ENCODE measurements at regions not wholly inside any gene's neighbourhood (a gene's known extent, or its start where the extent isn't known, plus 50 kb on each side); places are given as distances from the start of the nearest gene placed in this dataset.

- 71% methylated on average over 2 of the region's 4 CpGs for WGBS (ENCODE audit: insufficient coverage)
- no peaks in the 10 kb centered on the region for H3K36me3 ChIP-seq (ENCODE audit: control insufficient read depth, insufficient read depth, low read length)
- H3K27me3 ChIP-seq (ENCODE audit: control insufficient read depth, insufficient read depth, low read length), result no peaks in the 10 kb centered on the region
- H3K4me1 ChIP-seq (ENCODE audit: control insufficient read depth, insufficient read depth, low read length), result no peaks in the 10 kb centered on the region
- H3K9me3 ChIP-seq (ENCODE audit: control insufficient read depth, insufficient read depth, low read length), result peaks cover 6% of the 10 kb centered on the region
- no peak overlapping the region for H3K27ac ChIP-seq (ENCODE audit: low read depth, low read length)
- H3K4me3 ChIP-seq (ENCODE audit: low read depth, low read length), result no peak overlapping the region
- DNase-seq (ENCODE audit: low read depth in 4 of 6, low spot score in 6 of 6), result peak in 1 of 6 donors; percentile 31
Measured at GRCh38 chr4:108544481-108544880, 75.9 kb upstream of the RPL34 start.

- no peak for DNase-seq (ENCODE audit: low read depth in 4 of 6, low spot score in 6 of 6)
- Histone ChIP-seq H3K4me1 (ENCODE audit: control insufficient read depth, insufficient read depth, low read length) (no peaks in the 10 kb centered on the region), H3K27me3 (ENCODE audit: control insufficient read depth, insufficient read depth, low read length) (no peaks in the 10 kb centered on the region), H3K27ac (ENCODE audit: low read depth, low read length) (no peak overlapping the region), H3K9me3 (ENCODE audit: control insufficient read depth, insufficient read depth, low read length) (peaks cover 6% of the 10 kb centered on the region), H3K36me3 (ENCODE audit: control insufficient read depth, insufficient read depth, low read length) (no peaks in the 10 kb centered on the region), H3K4me3 (ENCODE audit: low read depth, low read length) (no peak overlapping the region)
- 87% methylated on average over 4 of the region's 7 CpGs for WGBS (ENCODE audit: insufficient coverage)
Measured at GRCh38 chr4:108543359-108543968, 76.9 kb upstream of the RPL34 start.

- no peak for DNase-seq (ENCODE audit: low read depth in 4 of 6, low spot score in 6 of 6)
- H3K27me3 ChIP-seq (ENCODE audit: control insufficient read depth, insufficient read depth, low read length), result no peaks in the 10 kb centered on the region
- H3K4me3 ChIP-seq (ENCODE audit: low read depth, low read length), result no peak overlapping the region
- H3K4me1 ChIP-seq (ENCODE audit: control insufficient read depth, insufficient read depth, low read length), result no peaks in the 10 kb centered on the region
- WGBS (ENCODE audit: insufficient coverage), result 29% methylated on average over 1 of the region's 2 CpGs
- H3K9me3 ChIP-seq (ENCODE audit: control insufficient read depth, insufficient read depth, low read length), result no peaks in the 10 kb centered on the region
- H3K36me3 ChIP-seq (ENCODE audit: control insufficient read depth, insufficient read depth, low read length), result no peaks in the 10 kb centered on the region
- no peak overlapping the region for H3K27ac ChIP-seq (ENCODE audit: low read depth, low read length)
Measured at GRCh38 chr4:108540536-108540935, 79.8 kb upstream of the RPL34 start.

- Histone ChIP-seq H3K27me3 (ENCODE audit: control insufficient read depth, insufficient read depth, low read length) (no peaks in the 10 kb centered on the region), H3K27ac (ENCODE audit: low read depth, low read length) (no peak overlapping the region), H3K9me3 (ENCODE audit: control insufficient read depth, insufficient read depth, low read length) (no peaks in the 10 kb centered on the region), H3K4me1 (ENCODE audit: control insufficient read depth, insufficient read depth, low read length) (peaks cover 3% of the 10 kb centered on the region), H3K36me3 (ENCODE audit: control insufficient read depth, insufficient read depth, low read length) (no peaks in the 10 kb centered on the region), H3K4me3 (ENCODE audit: low read depth, low read length) (no peak overlapping the region)
- no peak for DNase-seq (ENCODE audit: low read depth in 4 of 6, low spot score in 6 of 6)
- no CpG with 5 or more reads among the region's 2 CpGs for WGBS (ENCODE audit: insufficient coverage)
Measured at GRCh38 chr4:108536577-108536976, 83.8 kb upstream of the RPL34 start.

- Histone ChIP-seq H3K27ac (ENCODE audit: low read depth, low read length) (no peak overlapping the region), H3K9me3 (ENCODE audit: control insufficient read depth, insufficient read depth, low read length) (no peaks in the 10 kb centered on the region), H3K4me3 (ENCODE audit: low read depth, low read length) (no peak overlapping the region), H3K4me1 (ENCODE audit: control insufficient read depth, insufficient read depth, low read length) (peaks cover 3% of the 10 kb centered on the region), H3K36me3 (ENCODE audit: control insufficient read depth, insufficient read depth, low read length) (no peaks in the 10 kb centered on the region), H3K27me3 (ENCODE audit: control insufficient read depth, insufficient read depth, low read length) (no peaks in the 10 kb centered on the region)
- no peak for DNase-seq (ENCODE audit: low read depth in 4 of 6, low spot score in 6 of 6)
- no CpG with 5 or more reads among the region's 3 CpGs for WGBS (ENCODE audit: insufficient coverage)
Measured at GRCh38 chr4:108535757-108536156, 84.6 kb upstream of the RPL34 start.

- no peaks in the 10 kb centered on the region for H3K27me3 ChIP-seq (ENCODE audit: control insufficient read depth, insufficient read depth, low read length)
- H3K9me3 ChIP-seq (ENCODE audit: control insufficient read depth, insufficient read depth, low read length), result no peaks in the 10 kb centered on the region
- H3K27ac ChIP-seq (ENCODE audit: low read depth, low read length), result no peak overlapping the region
- no peak overlapping the region for H3K4me3 ChIP-seq (ENCODE audit: low read depth, low read length)
- H3K36me3 ChIP-seq (ENCODE audit: control insufficient read depth, insufficient read depth, low read length), result no peaks in the 10 kb centered on the region
- WGBS (ENCODE audit: insufficient coverage), result 83% methylated on average over 1 of the region's 2 CpGs
- peaks cover 3% of the 10 kb centered on the region for H3K4me1 ChIP-seq (ENCODE audit: control insufficient read depth, insufficient read depth, low read length)
- no peak for DNase-seq (ENCODE audit: low read depth in 4 of 6, low spot score in 6 of 6)
Measured at GRCh38 chr4:108533876-108534275, 86.5 kb upstream of the RPL34 start.

- 77% methylated on average over 3 of the region's 4 CpGs for WGBS (ENCODE audit: insufficient coverage)
- DNase-seq (ENCODE audit: low read depth in 4 of 6, low spot score in 6 of 6), result peak in 1 of 6 donors; percentile 35
- Histone ChIP-seq H3K27me3 (ENCODE audit: control insufficient read depth, insufficient read depth, low read length) (no peaks in the 10 kb centered on the region), H3K27ac (ENCODE audit: low read depth, low read length) (peak overlapping the region; percentile 10), H3K9me3 (ENCODE audit: control insufficient read depth, insufficient read depth, low read length) (no peaks in the 10 kb centered on the region), H3K36me3 (ENCODE audit: control insufficient read depth, insufficient read depth, low read length) (no peaks in the 10 kb centered on the region), H3K4me3 (ENCODE audit: low read depth, low read length) (no peak overlapping the region), H3K4me1 (ENCODE audit: control insufficient read depth, insufficient read depth, low read length) (peaks cover 3% of the 10 kb centered on the region)
Measured at GRCh38 chr4:108533245-108533844, 87.0 kb upstream of the RPL34 start.

- H3K9me3 ChIP-seq (ENCODE audit: control insufficient read depth, insufficient read depth, low read length), result no peaks in the 10 kb centered on the region
- H3K4me3 ChIP-seq (ENCODE audit: low read depth, low read length), result no peak overlapping the region
- 67% methylated on average over 2 of the region's 2 CpGs for WGBS (ENCODE audit: insufficient coverage)
- no peak overlapping the region for H3K27ac ChIP-seq (ENCODE audit: low read depth, low read length)
- peaks cover 3% of the 10 kb centered on the region for H3K4me1 ChIP-seq (ENCODE audit: control insufficient read depth, insufficient read depth, low read length)
- DNase-seq (ENCODE audit: low read depth in 4 of 6, low spot score in 6 of 6), result no peak
- H3K36me3 ChIP-seq (ENCODE audit: control insufficient read depth, insufficient read depth, low read length), result no peaks in the 10 kb centered on the region
- no peaks in the 10 kb centered on the region for H3K27me3 ChIP-seq (ENCODE audit: control insufficient read depth, insufficient read depth, low read length)
Measured at GRCh38 chr4:108532738-108533137, 87.6 kb upstream of the RPL34 start.

GRCh38 chr4:108532187-108532586 lies 88.2 kb upstream of the RPL34 start:
- Histone ChIP-seq H3K4me1 (ENCODE audit: control insufficient read depth, insufficient read depth, low read length) (peaks cover 3% of the 10 kb centered on the region), H3K27me3 (ENCODE audit: control insufficient read depth, insufficient read depth, low read length) (no peaks in the 10 kb centered on the region), H3K36me3 (ENCODE audit: control insufficient read depth, insufficient read depth, low read length) (no peaks in the 10 kb centered on the region), H3K9me3 (ENCODE audit: control insufficient read depth, insufficient read depth, low read length) (no peaks in the 10 kb centered on the region), H3K4me3 (ENCODE audit: low read depth, low read length) (no peak overlapping the region), H3K27ac (ENCODE audit: low read depth, low read length) (no peak overlapping the region)
- DNase-seq (ENCODE audit: low read depth in 4 of 6, low spot score in 6 of 6), result no peak
- 97% methylated on average over 4 of the region's 5 CpGs for WGBS (ENCODE audit: insufficient coverage)

GRCh38 chr4:108531461-108531860 lies 88.9 kb upstream of the RPL34 start:
- DNase-seq (ENCODE audit: low read depth in 4 of 6, low spot score in 6 of 6), result peak in 1 of 6 donors; percentile 13
- H3K9me3 ChIP-seq (ENCODE audit: control insufficient read depth, insufficient read depth, low read length), result no peaks in the 10 kb centered on the region
- peaks cover 3% of the 10 kb centered on the region for H3K4me1 ChIP-seq (ENCODE audit: control insufficient read depth, insufficient read depth, low read length)
- no CpG with 5 or more reads among the region's 2 CpGs for WGBS (ENCODE audit: insufficient coverage)
- H3K36me3 ChIP-seq (ENCODE audit: control insufficient read depth, insufficient read depth, low read length), result no peaks in the 10 kb centered on the region
- H3K27ac ChIP-seq (ENCODE audit: low read depth, low read length), result no peak overlapping the region
- no peak overlapping the region for H3K4me3 ChIP-seq (ENCODE audit: low read depth, low read length)
- no peaks in the 10 kb centered on the region for H3K27me3 ChIP-seq (ENCODE audit: control insufficient read depth, insufficient read depth, low read length)
